Liver (tissue), 3 donors: ENCODE measurements at regions not wholly inside any gene's neighbourhood (a gene's known extent, or its start where the extent isn't known, plus 50 kb on each side); places are given as distances from the start of the nearest gene placed in this dataset.

Experiments used
- GABPA ChIP-seq, 2 donors: IDR thresholded peaks in 1 of 2; conservative IDR thresholded peaks in 1 of 2; 2 replicates each; pipeline ENCODE4 v1.6.1; 2016; ENCODE audit warnings: antibody characterized with exemption in 2 of 2, mild to moderate bottlenecking in 1 of 2, moderate library complexity in 1 of 2
- TF ChIP-seq, protein P1 (sequence below): fragments of 150-350 bp; IDR thresholded peaks from 2 replicates; pipeline ENCODE4 v1.5.1; 2017; ENCODE audit warnings: improper control_type of control experiment, low read depth, low read length; ENCODE audit not compliant: missing input control
- donor health status: healthy.
- donor health status: healthy.

DNA sequence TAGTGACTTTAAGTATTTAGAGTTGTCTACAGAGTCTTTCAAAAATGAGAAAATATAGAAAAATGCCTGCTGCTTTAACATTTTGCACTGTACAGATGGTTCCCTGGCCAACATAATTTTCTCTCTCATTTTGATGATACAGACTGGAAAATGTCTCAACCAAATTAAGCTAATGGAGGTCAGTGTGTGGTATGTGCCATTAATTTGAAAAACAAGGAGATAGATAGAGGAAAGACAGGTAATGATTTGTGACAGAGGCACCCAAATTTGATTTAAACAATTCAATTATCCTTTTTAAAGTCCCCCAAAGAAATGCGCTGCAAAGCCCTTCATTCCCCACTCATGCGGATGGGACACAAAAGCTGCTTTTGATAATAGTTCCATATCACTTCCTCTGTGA, 140.0 kb downstream of the ASCL1 start:
- TF ChIP-seq, protein P1, sequence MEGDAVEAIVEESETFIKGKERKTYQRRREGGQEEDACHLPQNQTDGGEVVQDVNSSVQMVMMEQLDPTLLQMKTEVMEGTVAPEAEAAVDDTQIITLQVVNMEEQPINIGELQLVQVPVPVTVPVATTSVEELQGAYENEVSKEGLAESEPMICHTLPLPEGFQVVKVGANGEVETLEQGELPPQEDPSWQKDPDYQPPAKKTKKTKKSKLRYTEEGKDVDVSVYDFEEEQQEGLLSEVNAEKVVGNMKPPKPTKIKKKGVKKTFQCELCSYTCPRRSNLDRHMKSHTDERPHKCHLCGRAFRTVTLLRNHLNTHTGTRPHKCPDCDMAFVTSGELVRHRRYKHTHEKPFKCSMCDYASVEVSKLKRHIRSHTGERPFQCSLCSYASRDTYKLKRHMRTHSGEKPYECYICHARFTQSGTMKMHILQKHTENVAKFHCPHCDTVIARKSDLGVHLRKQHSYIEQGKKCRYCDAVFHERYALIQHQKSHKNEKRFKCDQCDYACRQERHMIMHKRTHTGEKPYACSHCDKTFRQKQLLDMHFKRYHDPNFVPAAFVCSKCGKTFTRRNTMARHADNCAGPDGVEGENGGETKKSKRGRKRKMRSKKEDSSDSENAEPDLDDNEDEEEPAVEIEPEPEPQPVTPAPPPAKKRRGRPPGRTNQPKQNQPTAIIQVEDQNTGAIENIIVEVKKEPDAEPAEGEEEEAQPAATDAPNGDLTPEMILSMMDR: no peak
- TF ChIP-seq GABPA (IDR thresholded peaks at IDR 0.05 in 1 of 2, conservative IDR thresholded peaks at IDR 0.05 in 1 of 2): no peak
